H4 (cell line): ENCODE measurements at regions not wholly inside any gene's neighbourhood (a gene's known extent, or its start where the extent isn't known, plus 50 kb on each side); places are given as distances from the start of the nearest gene placed in this dataset.
"Not testable (repeated sequence)": the region's sequence is repeated elsewhere in the genome, so short reads cannot be mapped to it uniquely, and the experiment has no call there.

Experiments used
- DNase-seq: peaks from one replicate; pipeline ENCODE4 v3.0.0-alpha.2; 2015; ENCODE audit warnings: low spot score

- DNase-seq, result no peak
These were observed 147.8 kb downstream of the ATXN7L3B start for GRCh38 chr12:74685385-74685784.

GRCh38 chr12:74689071-74689655, 151.5 kb downstream of the ATXN7L3B start:
- peak; percentile 47 for DNase-seq

GRCh38 chr12:74689929-74690328, 152.3 kb downstream of the ATXN7L3B start:
- DNase-seq, result no peak

GRCh38 chr12:74719447-74719846, 181.8 kb downstream of the ATXN7L3B start:
- DNase-seq, result no peak

- DNase-seq, result no peak
These were observed 185.1 kb downstream of the ATXN7L3B start for GRCh38 chr12:74722709-74723108.

- DNase-seq, result no peak
These were observed 187.5 kb downstream of the ATXN7L3B start for GRCh38 chr12:74725154-74725553.

GRCh38 chr12:74728006-74728405, 190.4 kb downstream of the ATXN7L3B start:
- DNase-seq, result no peak

- DNase-seq, result no peak
These were observed 194.6 kb downstream of the ATXN7L3B start for GRCh38 chr12:74732164-74732784.

GRCh38 chr12:74732826-74733225, 195.2 kb downstream of the ATXN7L3B start:
- no peak for DNase-seq

GRCh38 chr12:74741112-74741511, 203.5 kb downstream of the ATXN7L3B start:
- no peak for DNase-seq

- DNase-seq, result peak; percentile 12
These were observed 209.7 kb downstream of the ATXN7L3B start for GRCh38 chr12:74747305-74747704.

- no peak for DNase-seq
These were observed 213.8 kb downstream of the ATXN7L3B start for GRCh38 chr12:74751441-74751840.

- no peak for DNase-seq
These were observed 214.6 kb downstream of the ATXN7L3B start for GRCh38 chr12:74752215-74752614.

- DNase-seq, result no peak
These were observed 232.9 kb downstream of the ATXN7L3B start for GRCh38 chr12:74770552-74770951.

GRCh38 chr12:74775276-74775675, 237.6 kb downstream of the ATXN7L3B start:
- DNase-seq, result no peak

- DNase-seq, result no peak
These were observed 238.7 kb downstream of the ATXN7L3B start for GRCh38 chr12:74776378-74776777.

- DNase-seq, result no peak
These were observed 242.7 kb downstream of the ATXN7L3B start for GRCh38 chr12:74780182-74780849.

- DNase-seq, result not testable (repeated sequence)
These were observed 243.2 kb downstream of the ATXN7L3B start for GRCh38 chr12:74780850-74781241.

GRCh38 chr12:74781991-74782485, 244.4 kb downstream of the ATXN7L3B start:
- no peak for DNase-seq

GRCh38 chr12:74790931-74791330, 253.3 kb downstream of the ATXN7L3B start:
- peak; percentile 18 for DNase-seq

- DNase-seq, result no peak
These were observed 253.7 kb downstream of the ATXN7L3B start for GRCh38 chr12:74791365-74791764.

- no peak for DNase-seq
These were observed 256.9 kb downstream of the ATXN7L3B start for GRCh38 chr12:74794522-74794921.

- no peak for DNase-seq
These were observed 264.0 kb downstream of the ATXN7L3B start for GRCh38 chr12:74801625-74802024.
